Jurkat, Clone E6-1 (cell line): ENCODE measurements at regions not wholly inside any gene's neighbourhood (a gene's known extent, or its start where the extent isn't known, plus 50 kb on each side); places are given as distances from the start of the nearest gene placed in this dataset.
A peak's percentile ranks its signal among the peaks of the same experiment; 100 is the strongest.

Experiments used
- DNase-seq: peaks from one replicate; pipeline ENCODE4 v3.0.0-alpha.2; 2011; ENCODE audit warnings: low read depth, low spot score
- H3K4me3 ChIP-seq: 2 replicates; pipeline ENCODE4 v1.5.1; 2011; ENCODE audit warnings: mild to moderate bottlenecking, low read length, control low read depth, moderate library complexity

- DNase-seq = no peak
- no peak overlapping the region for H3K4me3 ChIP-seq
Measured at GRCh38 chr3:120544361-120544760, 51.8 kb upstream of the NDUFB4 start.

GRCh38 chr3:120536642-120537041 is 59.5 kb upstream of the NDUFB4 start:
- no peak overlapping the region for H3K4me3 ChIP-seq
- DNase-seq = no peak

GRCh38 chr3:120532969-120533368 is 63.2 kb upstream of the NDUFB4 start:
- no peak overlapping the region for H3K4me3 ChIP-seq
- no peak for DNase-seq

- no peak for DNase-seq
- H3K4me3 ChIP-seq = no peak overlapping the region
Measured at GRCh38 chr3:120528163-120528562, 68.0 kb upstream of the NDUFB4 start.

GRCh38 chr3:120526011-120526870 is 69.9 kb upstream of the NDUFB4 start:
- no peak overlapping the region for H3K4me3 ChIP-seq
- DNase-seq = no peak

GRCh38 chr3:120524171-120524923 is 71.8 kb upstream of the NDUFB4 start:
- DNase-seq = no peak
- no peak overlapping the region for H3K4me3 ChIP-seq

GRCh38 chr3:120516136-120516535 is 65.3 kb upstream of the FSTL1 start:
- no peak overlapping the region for H3K4me3 ChIP-seq
- no peak for DNase-seq

GRCh38 chr3:120512655-120513054 is 61.9 kb upstream of the FSTL1 start:
- no peak for DNase-seq
- no peak overlapping the region for H3K4me3 ChIP-seq

GRCh38 chr3:120506828-120507774 is 56.3 kb upstream of the FSTL1 start:
- H3K4me3 ChIP-seq = no peak overlapping the region

GRCh38 chr3:120506076-120506827 is 55.5 kb upstream of the FSTL1 start:
- no peak for DNase-seq
- no peak overlapping the region for H3K4me3 ChIP-seq

More at GRCh38 chr3:120506828-120507774, 56.3 kb upstream of the FSTL1 start:
- DNase-seq = peak; percentile 19

GRCh38 chr3:120503727-120504616 is 53.2 kb upstream of the FSTL1 start:
- DNase-seq = no peak
- no peak overlapping the region for H3K4me3 ChIP-seq

- no peak for DNase-seq
- no peak overlapping the region for H3K4me3 ChIP-seq
Measured at GRCh38 chr3:120502116-120502515, 51.3 kb upstream of the FSTL1 start.
